ENCODE measurements at regions not wholly inside any gene's neighbourhood (a gene's known extent, or its start where the extent isn't known, plus 50 kb on each side); places are given as distances from the start of the nearest gene placed in this dataset.

GRCh38 chr1:214958486-214958885, 124.1 kb upstream of the KCNK2 start (continued):
- TF ChIP-seq RNF2 (IDR thresholded peaks at IDR 0.05; ENCODE audit: borderline replicate concordance, low read depth, low read length, missing control alignments, poor library complexity, severe bottlenecking) = no peak
